ENCODE measurements at regions not wholly inside any gene's neighbourhood (a gene's known extent, or its start where the extent isn't known, plus 50 kb on each side); places are given as distances from the start of the nearest gene placed in this dataset.

GRCh38 chr2:228507231-228507824 lies 325.8 kb upstream of the SPHKAP start:
- TF ChIP-seq CTCF (IDR thresholded peaks at IDR 0.05; ENCODE audit: insufficient read depth, low read depth, low read length, missing control alignments), result no peak
- DNase-seq (ENCODE audit: low read depth), result no peak
- no peak overlapping the region for H3K4me3 ChIP-seq (ENCODE audit: low read depth, low read length)

GRCh38 chr2:228503731-228504130 lies 322.2 kb upstream of the SPHKAP start:
- no peak for DNase-seq (ENCODE audit: low read depth)
- H3K4me3 ChIP-seq (ENCODE audit: low read depth, low read length), result no peak overlapping the region
- no peak for TF ChIP-seq CTCF (IDR thresholded peaks at IDR 0.05; ENCODE audit: insufficient read depth, low read depth, low read length, missing control alignments)

- no peak for TF ChIP-seq CTCF (IDR thresholded peaks at IDR 0.05; ENCODE audit: insufficient read depth, low read depth, low read length, missing control alignments)
- no peak overlapping the region for H3K4me3 ChIP-seq (ENCODE audit: low read depth, low read length)
- DNase-seq (ENCODE audit: low read depth), result no peak
Observed at GRCh38 chr2:228493852-228494251, 312.4 kb upstream of the SPHKAP start.

DNA sequence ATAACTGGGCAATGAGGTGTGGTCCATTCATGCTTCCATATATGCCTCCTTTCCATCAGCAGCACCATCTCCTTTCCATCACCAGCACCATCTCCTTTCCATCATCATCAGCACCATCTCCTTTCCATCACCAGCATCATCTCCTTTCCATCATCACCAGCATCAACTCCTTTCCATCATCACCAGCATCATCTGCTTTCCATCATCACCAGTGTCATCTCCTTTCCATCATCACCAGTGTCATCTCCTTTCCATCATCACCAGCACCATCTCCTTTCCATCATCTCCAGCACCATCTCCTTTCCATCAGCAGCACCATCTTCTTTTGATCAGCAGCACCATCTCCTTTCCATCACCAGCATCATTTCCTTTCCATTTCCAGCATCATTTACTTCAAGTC lies 297.5 kb upstream of the SPHKAP start:
- no peak overlapping the region for H3K4me3 ChIP-seq (ENCODE audit: low read depth, low read length)
- DNase-seq (ENCODE audit: low read depth), result no peak
- TF ChIP-seq CTCF (IDR thresholded peaks at IDR 0.05; ENCODE audit: insufficient read depth, low read depth, low read length, missing control alignments), result no peak

DNA sequence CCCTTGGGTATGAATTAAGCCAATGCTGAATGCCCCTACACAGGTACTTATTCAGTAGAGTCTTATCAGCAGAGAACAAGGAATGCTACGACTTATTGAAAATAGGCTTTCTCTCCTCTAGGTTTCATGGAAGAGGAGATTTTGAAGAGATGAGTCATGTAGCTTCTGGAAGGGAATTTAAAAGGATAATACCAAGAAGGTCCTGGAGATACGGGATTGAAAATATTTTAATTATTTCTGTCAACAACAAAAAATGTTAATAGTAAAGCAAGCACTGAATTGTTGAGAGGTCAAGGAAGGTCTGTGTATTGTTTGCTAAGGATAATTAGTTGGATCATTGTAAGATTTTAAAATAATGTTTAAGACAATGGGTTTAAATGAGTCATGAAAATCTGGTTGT lies 293.0 kb upstream of the SPHKAP start:
- DNase-seq (ENCODE audit: low read depth), result no peak
- no peak for TF ChIP-seq CTCF (IDR thresholded peaks at IDR 0.05; ENCODE audit: insufficient read depth, low read depth, low read length, missing control alignments)
- no peak overlapping the region for H3K4me3 ChIP-seq (ENCODE audit: low read depth, low read length)

DNA sequence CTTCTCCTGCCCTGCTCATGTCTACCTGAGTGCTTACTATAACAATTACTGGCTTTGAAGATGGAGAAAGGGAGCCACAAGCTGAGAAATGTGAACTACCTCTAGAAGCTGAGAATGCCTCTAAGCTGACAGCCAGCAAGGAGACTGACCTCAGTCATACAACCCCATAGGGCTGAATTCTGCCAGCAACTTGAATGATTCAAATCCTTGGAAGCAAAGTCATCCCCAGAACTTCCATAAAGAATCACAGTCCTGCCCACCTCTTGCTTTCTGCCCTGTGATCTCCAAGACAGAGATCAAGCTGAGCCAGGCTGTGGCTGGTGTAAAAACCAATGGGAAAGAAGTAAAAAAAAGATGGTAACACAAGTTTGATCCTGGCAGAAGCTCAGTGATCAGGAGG lies 288.2 kb upstream of the SPHKAP start:
- TF ChIP-seq CTCF (IDR thresholded peaks at IDR 0.05; ENCODE audit: insufficient read depth, low read depth, low read length, missing control alignments), result no peak
- no peak overlapping the region for H3K4me3 ChIP-seq (ENCODE audit: low read depth, low read length)
- no peak for DNase-seq (ENCODE audit: low read depth)

DNA sequence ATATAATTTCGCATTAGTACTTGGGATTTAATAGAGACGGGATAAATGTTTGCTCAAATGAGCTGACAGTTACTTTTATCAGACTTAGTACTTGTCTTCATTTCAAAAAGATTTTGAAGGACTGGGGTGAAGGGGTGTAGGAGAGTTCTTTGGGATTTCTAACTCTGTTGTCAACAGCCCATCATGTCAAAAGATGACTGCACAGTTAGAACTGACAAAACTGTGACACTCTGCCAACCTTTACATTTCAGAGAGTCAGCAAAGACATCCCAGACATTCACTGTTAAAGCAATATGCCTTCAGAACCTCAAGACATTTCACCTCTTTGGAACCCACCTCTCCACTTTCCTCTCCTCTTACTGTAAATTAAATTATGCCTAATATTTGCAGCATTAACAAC lies 285.4 kb upstream of the SPHKAP start:
- DNase-seq (ENCODE audit: low read depth), result no peak
- TF ChIP-seq CTCF (IDR thresholded peaks at IDR 0.05; ENCODE audit: insufficient read depth, low read depth, low read length, missing control alignments), result no peak
- no peak overlapping the region for H3K4me3 ChIP-seq (ENCODE audit: low read depth, low read length)

All from GM12865 (cell line).